NOMO-1 (cell line): ENCODE measurements at regions not wholly inside any gene's neighbourhood (a gene's known extent, or its start where the extent isn't known, plus 50 kb on each side); places are given as distances from the start of the nearest gene placed in this dataset.
"Not testable (repeated sequence)": the region's sequence is repeated elsewhere in the genome, so short reads cannot be mapped to it uniquely, and the experiment has no call there.

Experiments used
- DNase-seq, 2 experiments: peaks; one replicate each; lab custom pipeline; 2025; ENCODE audit not compliant: unreplicated experiment in 2 of 2; lab: John Stamatoyannopoulos, UW

DNA sequence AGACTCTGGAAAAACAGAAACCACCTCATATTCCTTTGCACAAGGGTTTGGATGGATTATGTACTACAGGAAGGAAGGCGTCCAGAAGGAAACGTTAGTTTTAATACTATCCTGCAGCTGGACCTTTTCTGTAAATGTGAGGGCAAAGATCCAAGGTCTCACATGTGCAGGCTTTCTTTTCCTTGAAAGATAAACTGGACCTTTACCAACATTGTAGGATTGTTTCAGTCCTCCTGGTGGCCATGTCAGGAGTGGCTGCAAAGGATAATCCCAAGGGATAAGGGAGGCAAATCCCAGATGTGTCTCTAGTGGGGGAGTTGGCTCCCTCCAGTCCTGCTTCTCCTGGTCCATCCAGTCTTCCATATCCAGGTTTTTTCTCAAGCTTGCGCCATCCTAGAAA lies 397.5 kb downstream of the HTR1A start:
- no peak for DNase-seq

DNA sequence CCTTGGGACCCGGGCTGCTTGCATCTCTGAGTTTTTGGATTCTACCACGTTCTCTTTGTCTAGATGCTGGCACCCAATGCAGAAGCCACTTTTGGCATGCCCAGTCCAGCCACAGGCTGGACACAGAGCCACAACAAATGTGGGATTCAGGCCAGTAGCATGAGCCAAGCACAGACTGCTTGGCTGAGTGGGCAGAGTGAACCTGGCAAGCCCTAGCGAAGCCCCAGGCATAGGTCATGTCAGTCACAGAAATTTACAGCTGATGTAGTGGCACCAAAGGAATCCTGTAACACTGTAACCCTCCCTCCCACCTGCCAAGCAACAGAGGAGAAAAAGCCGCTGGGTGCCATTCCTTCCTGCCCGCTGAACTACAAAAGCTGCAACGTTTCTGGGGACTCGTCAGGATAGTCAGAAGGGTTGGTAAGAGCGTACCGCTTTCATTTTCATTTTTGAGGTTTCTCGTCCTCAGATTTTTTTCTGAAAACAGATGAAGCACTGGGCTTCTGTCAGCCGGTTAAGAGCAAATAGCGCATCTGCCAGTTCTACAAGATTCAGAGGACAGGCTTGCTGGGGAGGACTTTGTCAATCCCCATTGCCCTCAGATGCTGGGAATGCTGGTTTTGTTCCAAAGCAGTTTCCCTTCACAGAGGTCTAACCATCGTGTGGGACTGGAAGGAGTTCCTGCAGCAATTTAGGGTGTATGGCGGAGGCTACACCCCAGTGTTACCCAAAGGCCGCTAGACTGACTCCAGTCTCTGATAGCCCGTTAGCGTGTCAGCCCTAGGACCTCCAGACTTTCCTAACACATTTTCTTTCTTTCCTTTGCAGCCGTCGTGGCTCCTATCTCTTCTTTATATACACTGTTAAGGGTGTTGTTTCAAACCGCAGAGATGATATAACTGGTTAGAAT lies 399.0 kb downstream of the HTR1A start:
- DNase-seq = no peak

DNA sequence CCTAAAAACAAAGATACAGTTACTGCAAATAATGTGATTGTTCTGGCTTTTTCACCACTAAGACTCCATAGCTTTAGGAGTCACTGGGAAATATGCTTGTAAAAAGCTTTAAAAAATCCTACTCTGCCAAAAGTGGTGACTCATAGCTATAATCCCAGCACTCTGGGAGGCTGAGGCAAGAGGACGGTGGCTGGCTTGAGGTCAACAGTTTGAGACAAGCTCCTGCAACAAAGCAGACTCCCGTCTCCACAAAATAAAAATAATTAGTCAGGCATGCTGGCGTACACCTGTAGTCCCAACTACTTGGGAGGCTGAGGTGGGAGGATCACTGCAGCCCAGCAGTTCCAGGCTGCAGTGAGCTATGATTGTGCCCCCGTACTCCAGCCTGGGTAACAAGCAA lies 406.4 kb downstream of the HTR1A start:
- no peak for DNase-seq

DNA sequence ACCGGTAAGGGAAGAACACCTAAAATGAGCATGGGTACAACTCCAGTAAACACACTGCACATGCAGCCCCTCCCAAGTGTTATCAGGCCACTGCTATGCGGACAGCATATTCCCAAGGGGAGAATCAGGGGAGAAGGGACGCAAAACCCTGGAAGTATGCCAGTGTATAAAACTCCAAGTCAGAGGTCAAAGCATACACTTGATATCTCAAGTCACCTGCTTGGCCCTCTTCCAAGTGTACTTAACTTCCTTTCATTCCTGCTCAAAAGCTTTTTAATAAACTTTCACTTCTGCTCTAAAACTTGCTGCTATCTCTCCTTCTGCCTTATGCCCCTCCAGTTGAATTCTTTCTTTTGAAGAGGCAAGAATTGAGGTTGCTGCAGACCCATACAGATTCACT lies 408.1 kb downstream of the HTR1A start:
- DNase-seq = no peak

DNA sequence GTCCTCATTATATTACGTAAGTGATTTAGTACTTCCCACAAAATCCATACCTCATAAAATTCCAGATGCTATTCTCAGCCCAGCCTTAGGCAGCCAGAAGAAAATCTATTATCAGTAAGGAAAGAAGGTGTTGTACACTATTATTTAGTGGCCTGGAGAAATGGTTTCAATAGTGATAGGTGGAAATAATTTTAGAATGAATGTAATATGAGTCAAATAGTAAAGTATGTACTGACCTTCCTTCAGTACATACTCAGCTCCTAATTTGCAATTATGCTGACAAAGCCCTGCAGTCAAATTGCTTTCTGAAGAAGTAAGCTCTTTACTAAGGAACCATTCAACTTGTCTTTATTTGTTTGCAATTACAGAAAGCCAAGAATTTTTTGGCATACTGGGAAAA lies 409.2 kb downstream of the HTR1A start:
- no peak for DNase-seq

DNA sequence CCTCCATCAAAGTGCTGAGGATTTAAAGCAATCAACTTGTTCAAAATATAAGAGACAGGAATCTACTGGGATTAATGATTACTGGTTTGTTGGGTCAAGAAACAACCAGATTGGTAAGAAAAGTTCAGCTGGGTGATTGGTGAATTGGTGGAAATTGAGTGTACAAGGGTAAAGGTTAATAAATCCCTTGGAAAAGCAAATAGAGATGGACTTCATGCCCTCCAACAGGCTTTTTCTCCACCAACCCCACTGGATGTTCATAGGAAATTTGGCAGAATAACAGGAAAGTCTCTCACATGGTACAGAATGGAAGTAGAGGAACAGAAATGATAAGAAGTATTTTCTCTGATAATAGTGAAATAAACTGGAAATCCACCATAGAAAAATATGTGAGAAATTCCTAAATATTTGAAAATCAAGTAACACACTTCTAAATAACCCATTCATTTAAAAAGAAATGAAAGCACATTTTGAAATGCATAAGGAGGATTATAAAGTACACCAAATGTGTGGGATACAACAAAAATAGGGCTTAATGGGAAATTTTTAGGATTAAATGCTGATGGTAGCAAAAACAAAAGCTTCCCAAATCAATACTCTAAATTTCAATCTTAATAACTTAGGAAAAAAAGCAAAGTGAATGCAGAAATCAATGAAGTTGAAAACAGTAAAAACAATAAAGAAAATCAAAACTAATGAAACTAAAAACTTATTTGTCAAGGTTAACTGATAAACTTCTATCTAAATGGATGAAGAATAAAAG lies 426.2 kb downstream of the HTR1A start:
- no peak for DNase-seq

DNA sequence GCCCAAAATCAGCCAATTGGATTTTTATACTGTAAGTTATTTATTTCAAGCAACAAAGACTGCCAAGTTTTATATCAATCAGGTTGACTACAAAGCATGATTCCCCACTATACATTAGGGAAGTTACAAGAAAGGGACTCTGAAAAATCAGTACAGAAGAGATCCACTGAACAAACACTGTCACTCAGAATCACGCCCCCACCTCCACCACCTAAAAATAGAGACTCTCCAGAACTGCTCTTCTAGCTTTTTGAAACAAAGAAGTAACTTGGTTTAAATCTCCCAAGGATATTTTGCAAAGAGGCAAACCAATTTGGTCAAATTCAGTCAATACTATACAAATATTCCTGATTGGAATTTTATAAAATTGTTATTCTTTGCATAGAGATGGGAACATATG lies 438.0 kb downstream of the HTR1A start:
- DNase-seq = no peak

DNA sequence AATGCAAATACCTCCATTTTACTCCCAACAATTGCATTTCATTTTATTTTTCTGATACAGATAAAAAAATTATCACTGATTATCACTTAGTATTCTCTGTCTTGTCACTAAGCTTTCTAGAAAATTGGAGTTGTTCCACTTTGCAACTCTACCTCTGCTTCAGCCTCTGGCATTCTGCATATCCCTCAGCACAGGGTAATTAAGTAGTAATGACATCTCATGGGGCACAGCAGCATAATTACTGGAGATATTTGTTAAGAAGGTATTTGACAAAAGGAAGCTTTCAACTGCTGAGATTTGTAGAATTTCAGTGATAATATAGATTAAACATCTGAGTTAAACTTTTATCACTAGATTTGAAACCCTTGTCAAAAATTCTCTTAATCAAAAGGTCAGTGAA lies 446.2 kb downstream of the HTR1A start:
- DNase-seq = no peak

DNA sequence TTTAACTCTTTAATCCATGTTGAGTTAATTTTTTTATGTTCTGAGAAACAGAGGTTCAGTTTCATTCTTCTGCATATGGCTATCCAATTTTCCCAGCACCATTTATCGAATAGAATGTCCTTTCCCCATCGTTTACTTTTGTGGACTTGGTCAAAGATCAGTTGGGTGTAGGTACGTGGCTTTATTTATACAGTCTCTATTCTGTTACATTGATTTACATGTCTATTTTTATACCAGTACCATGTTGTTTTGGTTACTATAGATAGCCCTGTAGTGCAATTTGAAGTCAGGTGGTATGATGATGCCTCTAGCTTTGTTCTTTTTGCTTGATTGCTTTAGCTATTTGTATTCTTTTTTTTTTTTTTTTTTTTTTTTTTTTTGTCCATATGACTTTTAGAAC lies 462.0 kb downstream of the HTR1A start:
- no peak for DNase-seq

DNA sequence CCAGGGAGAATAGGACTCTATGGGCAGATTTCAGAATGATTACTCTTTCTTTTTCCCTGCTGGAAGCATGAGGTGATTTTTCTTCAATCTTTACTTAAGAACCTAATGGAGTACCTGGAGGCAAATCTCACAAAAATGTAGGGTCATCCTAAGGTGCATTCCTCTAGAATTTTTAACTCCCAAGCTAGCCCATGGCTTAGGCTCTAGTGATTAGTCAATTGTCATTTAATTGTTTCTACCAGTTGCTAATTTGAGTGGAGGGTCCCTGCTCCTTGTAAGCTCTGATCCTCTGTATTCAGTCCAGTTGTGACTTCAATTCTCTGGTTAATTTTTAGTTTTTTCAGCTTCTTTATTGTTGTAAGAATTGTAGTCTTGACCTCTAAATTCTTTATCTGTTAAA lies 467.0 kb downstream of the HTR1A start:
- DNase-seq = no peak

DNA sequence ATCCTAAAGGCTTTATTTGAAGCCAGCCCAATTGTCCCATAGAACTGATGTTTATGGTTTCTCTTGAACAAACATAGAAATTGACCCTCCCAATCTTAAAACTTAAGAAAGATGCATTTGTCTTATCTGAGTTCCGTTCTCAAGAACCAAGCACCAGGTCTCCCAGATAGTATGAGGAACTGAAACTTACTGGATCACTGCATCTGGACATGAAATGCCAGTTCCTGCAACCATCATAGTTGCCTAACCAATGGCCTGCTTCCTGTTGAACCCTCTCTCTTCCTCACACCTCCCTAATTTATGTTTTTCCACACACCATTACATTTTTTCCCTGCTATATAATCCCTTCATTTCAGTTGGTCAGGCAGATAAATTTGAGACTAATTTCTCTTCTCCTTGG lies 478.9 kb downstream of the HTR1A start:
- DNase-seq = no peak

DNA sequence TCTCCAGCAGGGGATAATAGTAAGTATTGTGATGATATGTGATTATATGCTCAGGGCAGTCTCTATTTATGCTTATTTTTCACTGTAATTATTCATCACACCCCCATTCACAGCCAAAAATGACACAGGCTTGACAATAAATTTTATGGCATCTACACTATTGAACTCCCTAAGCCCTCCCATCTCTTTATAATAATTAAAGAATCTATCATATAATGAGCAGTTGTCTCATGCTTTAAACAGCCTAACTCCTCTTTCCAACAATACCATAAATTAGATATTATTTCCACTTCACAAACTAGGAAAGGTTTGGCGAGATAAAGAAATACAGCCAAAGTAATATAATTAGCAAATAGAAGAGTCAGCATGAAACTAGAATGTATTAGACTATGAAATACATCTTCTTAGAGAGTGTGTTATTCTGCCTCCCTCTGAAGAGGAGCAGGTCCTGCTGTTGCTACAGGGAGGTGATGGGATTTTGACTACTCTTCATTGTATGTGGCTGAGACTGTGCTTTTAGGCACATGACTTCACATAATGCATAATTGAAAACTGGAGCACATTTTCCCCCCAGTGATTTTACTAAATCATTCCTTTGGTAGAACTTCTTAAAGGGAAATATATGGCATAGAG lies 488.8 kb downstream of the HTR1A start:
- DNase-seq = no peak

DNA sequence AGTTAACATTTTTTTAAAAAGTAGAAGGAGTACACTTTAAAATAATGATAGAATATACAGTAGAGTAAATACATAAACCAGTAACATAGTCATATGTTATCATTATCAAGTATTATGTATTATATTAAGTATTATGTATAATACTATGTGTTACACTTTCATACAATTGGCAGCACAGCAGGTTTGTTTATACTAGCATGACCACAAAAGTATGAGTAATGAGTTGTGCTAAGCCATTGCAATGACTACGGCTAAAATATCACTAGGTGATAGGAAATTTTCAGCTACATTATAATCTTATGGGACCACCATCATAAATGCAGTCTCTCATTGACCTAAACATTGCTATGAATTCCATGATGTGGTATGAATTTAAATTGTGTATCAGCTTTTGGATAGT lies 506.0 kb downstream of the HTR1A start:
- no peak for DNase-seq

DNA sequence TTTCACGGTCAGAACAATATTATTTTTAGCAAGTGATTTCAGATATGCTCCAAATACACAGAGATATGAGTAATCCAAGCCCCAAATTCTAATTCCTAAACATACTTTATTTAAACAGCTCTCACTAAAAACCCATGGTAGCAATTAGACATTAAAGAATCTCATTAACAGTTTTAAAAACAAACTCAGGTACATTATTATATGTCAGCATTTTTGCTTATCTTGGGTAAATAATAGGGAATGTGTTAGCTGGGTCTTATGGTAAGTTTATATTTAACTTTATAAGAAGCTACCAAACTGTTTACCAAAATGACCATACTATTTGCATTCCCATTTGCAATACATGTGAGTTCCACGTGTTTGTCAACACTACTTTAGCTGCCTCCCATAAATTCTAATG lies 511.1 kb downstream of the HTR1A start:
- no peak for DNase-seq

DNA sequence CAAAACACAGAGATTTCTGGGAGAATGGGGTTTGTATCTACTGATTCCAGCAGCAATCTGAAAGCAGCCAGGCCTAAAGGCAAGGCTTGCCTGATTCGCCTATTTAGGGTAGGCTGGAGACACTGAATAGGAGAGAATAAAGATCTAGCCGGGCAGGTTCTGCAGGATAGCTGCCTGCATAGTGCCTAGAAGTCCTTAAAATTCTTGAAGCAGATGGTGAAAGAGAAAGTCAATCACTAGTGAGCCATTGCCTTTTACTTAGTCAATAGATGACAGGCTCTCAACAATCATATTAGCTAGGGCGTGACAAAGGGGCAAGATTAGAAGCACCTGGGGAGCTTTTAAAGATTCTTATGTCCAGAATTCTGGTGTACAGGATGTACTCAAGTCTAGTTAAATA lies 522.7 kb downstream of the HTR1A start:
- no peak for DNase-seq

DNA sequence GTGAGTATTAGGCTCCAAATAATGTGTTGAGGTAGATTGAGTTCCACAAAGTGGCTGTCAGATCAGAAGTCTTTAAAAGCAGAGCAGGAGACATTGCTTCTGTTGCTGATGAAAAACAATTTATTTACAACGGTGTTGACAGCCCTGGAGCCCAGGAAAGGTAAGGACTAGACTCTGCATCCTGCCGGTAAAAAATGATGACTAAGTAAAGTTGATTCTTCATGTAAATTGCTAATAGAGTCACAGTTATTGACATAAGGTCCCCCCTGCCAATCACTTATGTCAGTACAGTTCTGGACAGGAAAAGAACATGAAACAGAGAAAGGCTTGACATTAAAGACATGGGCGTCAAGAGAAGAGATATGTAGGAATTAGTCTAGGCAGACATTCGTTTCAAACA lies 552.5 kb downstream of the HTR1A start:
- no peak for DNase-seq

DNA sequence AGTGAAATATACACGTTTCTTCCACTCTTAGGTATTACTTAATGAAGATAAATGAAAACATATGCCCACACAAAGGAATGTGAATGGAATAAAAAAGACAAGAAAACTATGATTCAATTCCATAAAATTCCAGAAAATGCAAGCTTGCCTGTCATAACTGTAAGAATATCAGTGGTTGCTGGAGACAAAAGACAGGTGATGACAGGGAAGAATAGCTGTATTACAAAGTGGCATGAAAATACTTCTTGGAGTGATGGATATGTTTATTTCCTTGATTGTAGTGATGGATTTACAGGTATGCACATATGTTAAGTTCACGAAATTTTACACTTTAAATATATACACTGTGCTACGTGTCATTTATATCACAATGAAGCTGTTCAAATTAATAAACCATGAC lies 553.3 kb downstream of the HTR1A start:
- no peak for DNase-seq

DNA sequence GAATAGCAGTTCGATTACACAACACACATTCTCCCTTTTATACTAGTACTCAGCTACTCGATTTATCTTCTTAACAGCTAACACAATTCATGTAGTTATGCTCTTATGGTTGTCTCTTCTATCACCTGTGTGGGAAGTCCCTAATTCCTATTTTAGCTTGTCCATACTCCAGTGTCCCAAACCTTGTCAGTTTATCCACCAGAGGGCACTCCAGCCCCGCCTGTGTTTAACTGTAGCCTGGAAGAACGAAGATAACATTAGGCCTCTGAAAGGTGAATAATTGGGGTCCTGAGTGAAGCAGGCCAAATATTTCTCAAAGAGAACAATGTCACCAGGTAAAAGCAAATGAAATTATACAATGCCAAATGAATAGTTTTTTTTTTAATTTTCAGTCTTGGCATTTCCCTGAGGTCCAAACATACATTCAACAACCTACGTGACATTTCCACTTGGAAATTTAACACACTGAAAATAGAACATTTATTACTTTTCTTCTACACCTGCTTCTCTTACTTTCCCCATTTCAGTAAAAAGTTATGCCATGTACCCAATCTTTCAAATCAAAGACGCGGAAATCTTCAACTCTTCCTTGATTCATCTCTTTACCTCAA lies 560.7 kb downstream of the HTR1A start:
- DNase-seq = peak in 1 of 2 experiments; percentile 8

DNA sequence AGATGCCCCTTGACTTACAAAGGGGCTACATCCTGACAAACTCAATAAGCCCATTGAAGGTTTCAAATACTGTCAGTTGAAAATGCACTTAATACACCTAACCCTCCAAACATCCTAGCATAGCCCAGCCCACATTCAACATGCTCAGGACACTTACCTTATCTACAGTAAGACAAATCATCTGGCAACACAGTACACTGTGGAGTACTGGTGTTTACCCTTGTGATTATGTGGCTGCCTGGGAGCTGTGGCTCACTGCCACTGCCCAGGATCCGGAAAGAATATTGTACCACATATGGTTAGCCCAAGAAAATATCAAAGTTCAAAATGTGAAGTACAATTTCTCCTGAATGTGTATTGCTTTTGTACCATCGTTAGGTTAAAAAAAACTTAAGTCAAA lies 562.2 kb downstream of the HTR1A start:
- DNase-seq = no peak

DNA sequence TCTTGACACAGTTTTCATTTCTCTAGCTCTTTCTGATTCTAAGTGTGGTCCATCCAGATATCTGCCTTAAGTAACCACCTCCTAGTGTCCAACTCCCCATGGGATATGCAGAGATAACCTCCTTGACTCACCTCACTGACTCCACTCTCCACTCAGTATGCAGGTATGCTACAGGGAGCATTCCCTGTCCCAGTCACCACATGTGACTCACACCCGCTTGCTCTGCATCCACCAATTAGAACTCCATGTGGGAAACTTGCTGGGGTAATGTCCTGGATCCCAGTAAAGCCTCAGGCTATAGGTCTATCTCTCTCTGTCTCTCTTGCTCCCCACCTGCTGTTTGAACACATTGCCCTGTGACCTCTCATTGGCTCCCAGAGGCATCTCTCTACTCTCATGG lies 563.9 kb downstream of the HTR1A start:
- DNase-seq = no peak

DNA sequence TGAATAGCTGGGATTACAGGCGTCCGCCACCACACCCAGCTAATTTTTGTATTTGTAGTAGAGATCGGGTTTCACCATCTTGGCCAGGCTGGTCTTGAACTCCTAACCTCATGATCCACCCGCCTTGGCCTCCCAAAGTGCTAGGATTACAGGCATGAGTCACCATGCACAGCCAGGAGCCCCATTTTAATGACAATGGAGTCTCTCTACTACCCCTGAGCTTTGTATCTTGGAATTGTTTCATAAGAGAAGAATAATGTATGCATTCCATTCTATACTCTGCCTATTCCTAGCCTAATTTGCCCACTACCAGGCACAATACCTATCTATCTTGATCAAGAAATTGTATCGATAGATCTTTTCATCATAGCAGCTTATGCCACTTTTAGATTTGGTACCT lies 574.1 kb downstream of the HTR1A start:
- DNase-seq = not testable (repeated sequence)
